Effector memory CD8-positive, alpha-beta T cell (primary cell): ENCODE measurements at regions not wholly inside any gene's neighbourhood (a gene's known extent, or its start where the extent isn't known, plus 50 kb on each side); places are given as distances from the start of the nearest gene placed in this dataset.
"Not testable (repeated sequence)": the region's sequence is repeated elsewhere in the genome, so short reads cannot be mapped to it uniquely, and the experiment has no call there.

Source experiments
- ATAC-seq: fragments of 150-1000 bp; cut with Tn5 transposase; replicated peaks from 2 replicates; pipeline ENCODE4 v1.10.0; 2021; ENCODE audit warnings: mild to moderate bottlenecking, moderate library complexity
- DNase-seq, 3 experiments: peaks; one replicate each; pipeline ENCODE4 v3.0.0; 2021
- H3K27ac Mint-ChIP-seq, 2 donors: one replicate each; pipeline ENCODE4 v1.8.0; 2022; ENCODE audit warnings: mild to moderate bottlenecking in 2 of 2, mixed read lengths in 2 of 2, moderate library complexity in 2 of 2
- H3K27me3 Mint-ChIP-seq, 2 donors: one replicate each; pipeline ENCODE4 v1.8.0; 2022; ENCODE audit warnings: mixed read lengths in 2 of 2
- H3K36me3 Mint-ChIP-seq: one replicate; pipeline ENCODE4 v1.8.0; 2022; ENCODE audit warnings: mild to moderate bottlenecking, moderate library complexity, mixed read lengths; ENCODE audit not compliant: insufficient read depth
- H3K4me1 Mint-ChIP-seq, 2 donors: one replicate each; pipeline ENCODE4 v1.8.0; 2022; ENCODE audit warnings: low read depth in 2 of 2, mixed read lengths in 2 of 2
- H3K4me3 Mint-ChIP-seq, 2 donors: one replicate each; pipeline ENCODE4 v1.8.0; 2022; ENCODE audit warnings: mild to moderate bottlenecking in 2 of 2, mixed read lengths in 2 of 2, moderate library complexity in 2 of 2
- H3K9me3 Mint-ChIP-seq, 2 donors: one replicate each; pipeline ENCODE4 v1.8.0; 2022; ENCODE audit warnings: mixed read lengths in 2 of 2

- DNase-seq, H3K9me3 Mint-ChIP-seq, H3K4me3 Mint-ChIP-seq, ATAC-seq, H3K4me1 Mint-ChIP-seq, H3K36me3 Mint-ChIP-seq, H3K27ac Mint-ChIP-seq: not testable (repeated sequence)
- peaks cover 17 to 20% of the 10 kb centered on the region in 2 donors for H3K27me3 Mint-ChIP-seq
Measured at GRCh38 chr16:88151859-88152843, 200.9 kb downstream of the BANP start.

GRCh38 chr16:88152879-88153278, 201.6 kb downstream of the BANP start:
- not testable (repeated sequence) for H3K4me1 Mint-ChIP-seq, H3K4me3 Mint-ChIP-seq, H3K27ac Mint-ChIP-seq, DNase-seq, H3K9me3 Mint-ChIP-seq, H3K36me3 Mint-ChIP-seq, ATAC-seq
- H3K27me3 Mint-ChIP-seq = peaks cover 17 to 20% of the 10 kb centered on the region in 2 donors

DNA sequence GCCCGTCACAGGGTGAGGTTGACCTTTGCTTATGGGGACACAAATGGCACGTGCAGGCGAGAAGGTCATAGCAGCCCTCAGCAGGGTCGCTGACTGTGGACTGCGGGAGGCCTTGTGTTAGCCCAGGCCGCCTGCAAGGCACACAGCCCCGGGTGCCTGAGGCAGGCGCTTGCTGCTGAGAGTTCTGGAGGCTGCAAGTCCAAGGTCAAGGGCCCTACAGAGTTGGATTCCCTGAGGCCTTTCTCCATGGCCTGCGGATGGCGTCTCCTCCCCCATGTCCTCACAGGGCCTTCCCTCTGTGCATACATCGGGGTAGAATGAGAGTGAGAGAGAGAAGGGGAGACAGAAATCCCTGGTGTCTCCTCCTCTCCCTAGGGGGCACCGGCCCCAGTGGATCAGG, 202.3 kb downstream of the BANP start:
- H3K27me3 Mint-ChIP-seq = peaks cover 13 to 20% of the 10 kb centered on the region in 2 donors
- not testable (repeated sequence) for H3K36me3 Mint-ChIP-seq, H3K9me3 Mint-ChIP-seq, ATAC-seq, H3K27ac Mint-ChIP-seq, DNase-seq, H3K4me1 Mint-ChIP-seq, H3K4me3 Mint-ChIP-seq

DNA sequence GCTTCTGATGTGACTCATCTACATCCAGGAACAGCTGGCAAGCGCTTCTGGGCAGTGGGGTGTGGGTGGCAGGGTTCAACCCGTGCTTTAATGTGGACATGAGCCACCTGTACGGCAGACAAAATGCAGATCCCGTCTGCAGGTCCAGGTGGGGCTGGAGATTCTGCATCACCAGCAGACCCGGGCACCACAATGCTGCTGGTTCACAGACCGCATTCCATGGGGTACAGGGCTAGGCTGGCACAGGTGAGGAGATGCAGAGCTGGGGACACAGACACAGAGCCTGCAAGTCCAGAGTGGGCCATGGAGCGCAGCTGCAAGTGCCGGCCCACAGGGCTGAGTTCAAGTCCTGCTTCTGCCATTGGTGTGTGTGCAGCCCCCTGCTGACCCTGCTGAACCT, 203.7 kb downstream of the BANP start:
- H3K9me3 Mint-ChIP-seq, H3K4me1 Mint-ChIP-seq, ATAC-seq, DNase-seq, H3K27ac Mint-ChIP-seq, H3K4me3 Mint-ChIP-seq, H3K36me3 Mint-ChIP-seq: not testable (repeated sequence)
- H3K27me3 Mint-ChIP-seq = peaks cover 13 to 18% of the 10 kb centered on the region in 2 donors

- peaks cover 13 to 20% of the 10 kb centered on the region in 2 donors for H3K27me3 Mint-ChIP-seq
- not testable (repeated sequence) for H3K9me3 Mint-ChIP-seq, ATAC-seq
Measured at GRCh38 chr16:88155681-88156080, 204.4 kb downstream of the BANP start.

GRCh38 chr16:88156640-88157283, 205.5 kb downstream of the BANP start:
- not testable (repeated sequence) for H3K4me1 Mint-ChIP-seq, H3K36me3 Mint-ChIP-seq, ATAC-seq, H3K4me3 Mint-ChIP-seq, H3K27ac Mint-ChIP-seq, H3K9me3 Mint-ChIP-seq, DNase-seq
- peaks cover 13 to 20% of the 10 kb centered on the region in 2 donors for H3K27me3 Mint-ChIP-seq

More at GRCh38 chr16:88155681-88156080, 204.4 kb downstream of the BANP start:
- not testable (repeated sequence) for H3K4me1 Mint-ChIP-seq, DNase-seq, H3K27ac Mint-ChIP-seq, H3K4me3 Mint-ChIP-seq, H3K36me3 Mint-ChIP-seq

- DNase-seq, H3K27ac Mint-ChIP-seq, H3K36me3 Mint-ChIP-seq, H3K4me1 Mint-ChIP-seq, ATAC-seq, H3K9me3 Mint-ChIP-seq, H3K4me3 Mint-ChIP-seq: not testable (repeated sequence)
- H3K27me3 Mint-ChIP-seq = peaks cover 13 to 22% of the 10 kb centered on the region in 2 donors
Measured at GRCh38 chr16:88157686-88158085, 206.5 kb downstream of the BANP start.

- H3K4me3 Mint-ChIP-seq, ATAC-seq, H3K9me3 Mint-ChIP-seq, H3K4me1 Mint-ChIP-seq, H3K36me3 Mint-ChIP-seq, H3K27ac Mint-ChIP-seq, DNase-seq: not testable (repeated sequence)
- H3K27me3 Mint-ChIP-seq = peaks cover 18 to 30% of the 10 kb centered on the region in 2 donors
Measured at GRCh38 chr16:88158256-88159045, 207.2 kb downstream of the BANP start.

DNA sequence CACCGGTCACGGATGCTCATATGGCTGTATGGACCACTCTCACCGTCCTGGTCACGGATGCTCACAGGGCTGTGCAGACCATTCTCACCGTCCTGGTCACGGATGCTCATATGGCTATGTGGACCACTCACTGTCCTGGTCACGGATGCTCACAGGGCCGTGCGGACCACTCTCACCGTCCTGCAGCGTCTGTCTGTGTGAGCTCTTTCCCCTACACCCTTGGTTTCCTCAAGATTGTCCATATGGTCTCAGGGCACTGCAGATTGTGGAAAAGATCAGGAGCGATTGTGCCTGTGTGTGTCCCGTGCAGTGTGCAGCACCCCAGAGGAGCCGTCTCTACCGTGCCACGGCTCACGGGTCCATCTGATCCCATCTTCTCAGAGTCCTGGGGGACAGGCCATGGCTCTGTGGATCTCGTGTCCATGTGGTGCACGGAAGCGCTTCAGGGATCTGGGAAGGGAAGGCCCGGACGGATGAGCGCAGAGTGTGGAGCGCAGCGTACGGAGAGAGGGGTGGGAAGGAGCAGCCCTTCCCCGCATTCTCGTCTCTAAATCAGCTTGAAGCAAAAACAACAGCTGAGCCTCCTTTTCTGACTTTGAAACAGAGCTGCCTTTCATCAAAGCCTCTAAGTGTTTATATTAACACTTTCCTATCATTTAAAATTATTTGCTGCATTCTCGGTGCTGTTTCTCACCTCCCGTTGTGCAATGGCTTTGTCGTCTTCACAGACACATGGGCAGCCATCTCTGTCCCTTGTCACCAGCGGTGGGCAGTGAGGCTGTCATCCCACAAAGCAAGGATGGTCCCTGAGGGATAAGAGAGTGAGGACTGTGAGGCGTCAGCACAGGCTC, 208.0 kb downstream of the BANP start:
- not testable (repeated sequence) for H3K4me3 Mint-ChIP-seq, DNase-seq, H3K36me3 Mint-ChIP-seq, H3K4me1 Mint-ChIP-seq, ATAC-seq, H3K9me3 Mint-ChIP-seq, H3K27ac Mint-ChIP-seq
- peaks cover 20 to 30% of the 10 kb centered on the region in 2 donors for H3K27me3 Mint-ChIP-seq

GRCh38 chr16:88159897-88160335, 208.7 kb downstream of the BANP start:
- H3K36me3 Mint-ChIP-seq, ATAC-seq, H3K27ac Mint-ChIP-seq, H3K9me3 Mint-ChIP-seq, DNase-seq, H3K4me1 Mint-ChIP-seq, H3K4me3 Mint-ChIP-seq: not testable (repeated sequence)
- H3K27me3 Mint-ChIP-seq = peaks cover 20 to 30% of the 10 kb centered on the region in 2 donors

- H3K4me1 Mint-ChIP-seq, H3K9me3 Mint-ChIP-seq, H3K36me3 Mint-ChIP-seq, DNase-seq, ATAC-seq, H3K27ac Mint-ChIP-seq, H3K4me3 Mint-ChIP-seq: not testable (repeated sequence)
- peaks cover 11 to 21% of the 10 kb centered on the region in 2 donors for H3K27me3 Mint-ChIP-seq
Measured at GRCh38 chr16:88161191-88161590, 210.0 kb downstream of the BANP start.

DNA sequence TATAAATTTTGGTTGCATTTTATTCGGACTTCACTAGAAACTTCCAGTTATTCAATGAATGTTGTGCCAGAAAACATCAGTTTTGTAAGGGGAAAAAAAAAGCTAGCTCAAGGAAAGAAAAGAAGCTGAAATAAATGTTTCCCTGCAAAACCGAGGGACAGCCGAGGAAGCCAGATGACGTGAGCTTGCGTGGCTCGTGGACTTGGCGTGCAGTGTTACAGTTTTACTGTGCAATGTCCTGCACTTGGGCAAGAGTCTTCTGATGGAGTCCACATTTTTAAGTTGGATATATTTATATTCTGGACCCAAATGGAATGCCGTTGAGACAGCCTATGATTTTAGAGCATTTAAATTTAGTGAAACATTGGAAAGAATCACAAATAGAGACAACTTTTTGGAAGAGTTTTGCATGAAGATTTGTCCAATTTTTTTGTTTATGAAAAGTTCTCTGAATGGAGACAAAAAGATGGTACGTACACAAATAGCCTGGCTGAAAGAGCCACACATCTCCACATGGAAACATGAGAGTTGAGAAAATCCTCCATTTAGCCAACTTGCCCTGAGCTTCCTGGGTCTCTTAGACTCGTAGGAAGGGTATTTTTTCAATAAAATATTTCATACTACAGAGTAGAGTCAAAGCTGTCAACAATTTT, 210.5 kb downstream of the BANP start:
- not testable (repeated sequence) for H3K4me3 Mint-ChIP-seq, DNase-seq, H3K4me1 Mint-ChIP-seq, H3K36me3 Mint-ChIP-seq, ATAC-seq, H3K9me3 Mint-ChIP-seq, H3K27ac Mint-ChIP-seq
- H3K27me3 Mint-ChIP-seq = peaks cover 8 to 18% of the 10 kb centered on the region in 2 donors
